GM12865 (cell line): ENCODE measurements at regions not wholly inside any gene's neighbourhood (a gene's known extent, or its start where the extent isn't known, plus 50 kb on each side); places are given as distances from the start of the nearest gene placed in this dataset.
"Not testable (repeated sequence)": the region's sequence is repeated elsewhere in the genome, so short reads cannot be mapped to it uniquely, and the experiment has no call there.

Experiments used
- DNase-seq: peaks from one replicate; pipeline ENCODE4 v3.0.0; 2010; ENCODE audit warnings: low read depth
- H3K4me3 ChIP-seq: 2 replicates; pipeline ENCODE4 v1.5.1; 2011; ENCODE audit warnings: mild to moderate bottlenecking, low read depth, low read length, control low read depth
- CTCF ChIP-seq: IDR thresholded peaks from 2 replicates; pipeline ENCODE4 v1.5.1; 2011; ENCODE audit warnings: low read length, control low read depth, low read depth, inconsistent platforms; ENCODE audit not compliant: insufficient read depth; ENCODE audit errors: missing control alignments

- no peak overlapping the region for H3K4me3 ChIP-seq
- no peak for TF ChIP-seq CTCF
- DNase-seq, result no peak
These were observed 656.5 kb downstream of the TLE1 start for GRCh38 chr9:81032831-81033230.

GRCh38 chr9:81032030-81032572 is 657.2 kb downstream of the TLE1 start:
- DNase-seq, result peak; percentile 2
- TF ChIP-seq CTCF, result no peak

GRCh38 chr9:81031422-81032029 is 657.8 kb downstream of the TLE1 start:
- DNase-seq, result no peak
- TF ChIP-seq CTCF, result no peak

More at GRCh38 chr9:81032030-81032572, 657.2 kb downstream of the TLE1 start:
- no peak overlapping the region for H3K4me3 ChIP-seq

GRCh38 chr9:81030027-81030426 is 659.3 kb downstream of the TLE1 start:
- DNase-seq, result no peak
- no peak for TF ChIP-seq CTCF
- no peak overlapping the region for H3K4me3 ChIP-seq

More at GRCh38 chr9:81031422-81032029, 657.8 kb downstream of the TLE1 start:
- no peak overlapping the region for H3K4me3 ChIP-seq

GRCh38 chr9:81028504-81028903 is 660.8 kb downstream of the TLE1 start:
- no peak for DNase-seq
- no peak overlapping the region for H3K4me3 ChIP-seq
- no peak for TF ChIP-seq CTCF

- TF ChIP-seq CTCF, result no peak
- no peak for DNase-seq
- H3K4me3 ChIP-seq, result no peak overlapping the region
These were observed 667.2 kb downstream of the TLE1 start for GRCh38 chr9:81022177-81022576.

- H3K4me3 ChIP-seq, DNase-seq: not testable (repeated sequence)
These were observed 674.4 kb downstream of the TLE1 start for GRCh38 chr9:81014945-81015344.

GRCh38 chr9:81013191-81013590 is 676.2 kb downstream of the TLE1 start:
- not testable (repeated sequence) for H3K4me3 ChIP-seq, DNase-seq
